Adipocyte (in vitro differentiated cells): ENCODE measurements at regions not wholly inside any gene's neighbourhood (a gene's known extent, or its start where the extent isn't known, plus 50 kb on each side); places are given as distances from the start of the nearest gene placed in this dataset.
"Not testable (repeated sequence)": the region's sequence is repeated elsewhere in the genome, so short reads cannot be mapped to it uniquely, and the experiment has no call there.

ENCODE experiments used
- DNase-seq: peaks from one replicate; pipeline ENCODE4 v3.0.0-alpha.2; 2015; ENCODE audit warnings: low read depth
- H3K27me3 ChIP-seq: replicated peaks from 2 replicates; pipeline ENCODE4 v1.7.0; 2013; ENCODE audit warnings: mild to moderate bottlenecking, low read length, moderate library complexity; ENCODE audit not compliant: control insufficient read depth, insufficient read depth
- H3K36me3 ChIP-seq: 2 replicates; pipeline ENCODE4 v1.7.0; 2013; ENCODE audit warnings: low read length, mild to moderate bottlenecking, moderate library complexity; ENCODE audit not compliant: control insufficient read depth, insufficient read depth, severe bottlenecking
- H3K4me1 ChIP-seq: 2 replicates; pipeline ENCODE4 v1.7.0; 2013; ENCODE audit warnings: mild to moderate bottlenecking, low read length, moderate library complexity; ENCODE audit not compliant: control insufficient read depth, insufficient read depth
- H3K4me3 ChIP-seq: 2 replicates; pipeline ENCODE4 v1.7.0; 2013; ENCODE audit warnings: mild to moderate bottlenecking, low read length, moderate library complexity
- H3K9ac ChIP-seq: 2 replicates; pipeline ENCODE4 v1.7.0; 2013; ENCODE audit warnings: mild to moderate bottlenecking, low read length, moderate library complexity
- H3K9me3 ChIP-seq: 2 replicates; pipeline ENCODE4 v1.7.0; 2013; ENCODE audit warnings: mild to moderate bottlenecking, low read length, moderate library complexity; ENCODE audit not compliant: control insufficient read depth

GRCh38 chr10:4170181-4170580 is 385.2 kb upstream of the KLF6 start:
- Histone ChIP-seq H3K9ac (no peak overlapping the region), H3K9me3 (peaks cover 4% of the 10 kb centered on the region), H3K27me3 (no peaks in the 10 kb centered on the region), H3K4me3 (no peak overlapping the region), H3K4me1 (no peaks in the 10 kb centered on the region), H3K36me3 (no peaks in the 10 kb centered on the region)
- no peak for DNase-seq

- Histone ChIP-seq H3K4me1 (no peaks in the 10 kb centered on the region), H3K36me3 (no peaks in the 10 kb centered on the region), H3K9me3 (peaks cover 4% of the 10 kb centered on the region), H3K4me3 (no peak overlapping the region), H3K27me3 (no peaks in the 10 kb centered on the region), H3K9ac (no peak overlapping the region)
- DNase-seq, result no peak
Measured at GRCh38 chr10:4169448-4169847, 384.4 kb upstream of the KLF6 start.

GRCh38 chr10:4167216-4167615 is 382.2 kb upstream of the KLF6 start:
- Histone ChIP-seq H3K27me3 (no peaks in the 10 kb centered on the region), H3K4me3 (no peak overlapping the region), H3K9me3 (peaks cover 4% of the 10 kb centered on the region), H3K4me1 (no peaks in the 10 kb centered on the region), H3K36me3 (no peaks in the 10 kb centered on the region), H3K9ac (no peak overlapping the region)
- DNase-seq, result no peak

- no peak for DNase-seq
- Histone ChIP-seq H3K4me3 (no peak overlapping the region), H3K9me3 (no peaks in the 10 kb centered on the region), H3K9ac (no peak overlapping the region), H3K4me1 (no peaks in the 10 kb centered on the region), H3K27me3 (no peaks in the 10 kb centered on the region), H3K36me3 (no peaks in the 10 kb centered on the region)
Measured at GRCh38 chr10:4162571-4163286, 377.7 kb upstream of the KLF6 start.

- Histone ChIP-seq H3K9ac (no peak overlapping the region), H3K27me3 (no peaks in the 10 kb centered on the region), H3K36me3 (no peaks in the 10 kb centered on the region), H3K4me1 (no peaks in the 10 kb centered on the region), H3K9me3 (no peaks in the 10 kb centered on the region), H3K4me3 (no peak overlapping the region)
- DNase-seq, result no peak
Measured at GRCh38 chr10:4159173-4159572, 374.2 kb upstream of the KLF6 start.

GRCh38 chr10:4154191-4154715 is 369.2 kb upstream of the KLF6 start:
- Histone ChIP-seq H3K9me3 (no peaks in the 10 kb centered on the region), H3K9ac (no peak overlapping the region), H3K27me3 (no peaks in the 10 kb centered on the region), H3K4me1 (no peaks in the 10 kb centered on the region), H3K4me3 (no peak overlapping the region), H3K36me3 (no peaks in the 10 kb centered on the region)
- DNase-seq, result no peak

GRCh38 chr10:4151466-4151865 is 366.5 kb upstream of the KLF6 start:
- Histone ChIP-seq H3K27me3 (no peaks in the 10 kb centered on the region), H3K9me3 (no peaks in the 10 kb centered on the region), H3K9ac (no peak overlapping the region), H3K36me3 (no peaks in the 10 kb centered on the region), H3K4me1 (no peaks in the 10 kb centered on the region), H3K4me3 (no peak overlapping the region)
- DNase-seq, result no peak

GRCh38 chr10:4150676-4151075 is 365.7 kb upstream of the KLF6 start:
- no peaks in the 10 kb centered on the region for H3K4me1 ChIP-seq
- no peaks in the 10 kb centered on the region for H3K36me3 ChIP-seq
- H3K9me3 ChIP-seq, result no peaks in the 10 kb centered on the region
- H3K27me3 ChIP-seq, result no peaks in the 10 kb centered on the region
- no peak overlapping the region for H3K9ac ChIP-seq
- no peak for DNase-seq
- no peak overlapping the region for H3K4me3 ChIP-seq

- not testable (repeated sequence) for H3K27me3 ChIP-seq, H3K36me3 ChIP-seq, H3K4me3 ChIP-seq, H3K9me3 ChIP-seq, DNase-seq, H3K4me1 ChIP-seq, H3K9ac ChIP-seq
Measured at GRCh38 chr10:4149460-4149859, 364.5 kb upstream of the KLF6 start.

- DNase-seq, result no peak
- Histone ChIP-seq H3K4me1 (no peaks in the 10 kb centered on the region), H3K9ac (no peak overlapping the region), H3K27me3 (no peaks in the 10 kb centered on the region), H3K9me3 (no peaks in the 10 kb centered on the region), H3K4me3 (no peak overlapping the region), H3K36me3 (no peaks in the 10 kb centered on the region)
Measured at GRCh38 chr10:4147245-4147644, 362.2 kb upstream of the KLF6 start.

GRCh38 chr10:4144817-4145216 is 359.8 kb upstream of the KLF6 start:
- H3K27me3 ChIP-seq, result no peaks in the 10 kb centered on the region
- H3K4me3 ChIP-seq, result no peak overlapping the region
- H3K4me1 ChIP-seq, result no peaks in the 10 kb centered on the region
- H3K36me3 ChIP-seq, result no peaks in the 10 kb centered on the region
- peaks cover 13% of the 10 kb centered on the region for H3K9me3 ChIP-seq
- DNase-seq, result peak; percentile 22
- no peak overlapping the region for H3K9ac ChIP-seq

GRCh38 chr10:4141471-4141870 is 356.5 kb upstream of the KLF6 start:
- peak; percentile 22 for DNase-seq
- Histone ChIP-seq H3K4me3 (no peak overlapping the region), H3K27me3 (no peaks in the 10 kb centered on the region), H3K9ac (no peak overlapping the region), H3K9me3 (peaks cover 13% of the 10 kb centered on the region), H3K4me1 (no peaks in the 10 kb centered on the region), H3K36me3 (no peaks in the 10 kb centered on the region)
